Caki2 (cell line): ENCODE measurements at regions not wholly inside any gene's neighbourhood (a gene's known extent, or its start where the extent isn't known, plus 50 kb on each side); places are given as distances from the start of the nearest gene placed in this dataset.

ENCODE experiments used
- DNase-seq: peaks from one replicate; pipeline ENCODE4 v3.0.0-alpha.2; 2015; ENCODE audit warnings: low read depth
- in situ Hi-C: cut with HindIII; loops from 2 replicates; pipeline ENCODE4 v1.10.0; 2016; ENCODE audit warnings: low sequenced_read_pairs, low pct_unique_long_range_greater_than_20kb, mixed read lengths

- in situ Hi-C loops, result no loop called here
- DNase-seq, result no peak
Observed at GRCh38 chr2:57973621-57974186, 72.9 kb upstream of the VRK2 start.

- no peak for DNase-seq
- in situ Hi-C loops, result no loop called here
Observed at GRCh38 chr2:57979158-57979557, 67.4 kb upstream of the VRK2 start.

GRCh38 chr2:57981083-57981768 is 65.4 kb upstream of the VRK2 start:
- in situ Hi-C loops, result no loop called here
- peak; percentile 1 for DNase-seq

GRCh38 chr2:57987835-57988573 is 58.6 kb upstream of the VRK2 start:
- in situ Hi-C loops, result no loop called here
- no peak for DNase-seq

- in situ Hi-C loops, result no loop called here
Observed at GRCh38 chr2:57990118-57990725, 56.4 kb upstream of the VRK2 start.

More at GRCh38 chr2:57990118-57990725, 56.4 kb upstream of the VRK2 start:
- peak; percentile 30 for DNase-seq
